H9 (cell line): ENCODE measurements at regions not wholly inside any gene's neighbourhood (a gene's known extent, or its start where the extent isn't known, plus 50 kb on each side); places are given as distances from the start of the nearest gene placed in this dataset.

Source experiments
- DNase-seq: peaks from one replicate; pipeline ENCODE4 v3.0.0-alpha.2; 2017
- H2AFZ ChIP-seq: one replicate; pipeline ENCODE4 v1.6.1; 2013; ENCODE audit warnings: mild to moderate bottlenecking, low read length, control low read depth, moderate library complexity
- H2AK5ac ChIP-seq: 2 replicates; pipeline ENCODE4 v1.6.1; 2013; ENCODE audit warnings: low read length, control low read depth, mixed read lengths; ENCODE audit not compliant: insufficient read length
- H2BK120ac ChIP-seq: one replicate; pipeline ENCODE4 v1.6.1; 2013; ENCODE audit warnings: low read depth, mild to moderate bottlenecking, low read length, control low read depth, inconsistent platforms; ENCODE audit not compliant: poor library complexity, severe bottlenecking
- H2BK12ac ChIP-seq: 2 replicates; pipeline ENCODE4 v1.6.1; 2013; ENCODE audit warnings: low read length, control low read depth, mixed read lengths, low read depth; ENCODE audit not compliant: insufficient read length
- H2BK15ac ChIP-seq: 2 replicates; pipeline ENCODE4 v1.6.1; 2013; ENCODE audit warnings: low read depth, low read length, control low read depth
- H2BK20ac ChIP-seq: one replicate; pipeline ENCODE4 v1.6.1; 2013; ENCODE audit warnings: low read depth, mild to moderate bottlenecking, low read length, control low read depth, inconsistent platforms; ENCODE audit not compliant: poor library complexity, severe bottlenecking
- H2BK5ac ChIP-seq: 2 replicates; pipeline ENCODE4 v1.6.1; 2013; ENCODE audit warnings: low read length, control low read depth, mixed read lengths; ENCODE audit not compliant: insufficient read length
- H3K14ac ChIP-seq: 2 replicates; pipeline ENCODE4 v1.6.1; 2013; ENCODE audit warnings: low read length, control low read depth; ENCODE audit not compliant: insufficient read depth
- H3K18ac ChIP-seq: 2 replicates; pipeline ENCODE4 v1.6.1; 2013; ENCODE audit warnings: low read depth, mild to moderate bottlenecking, mixed read lengths, low read length, control low read depth; ENCODE audit not compliant: insufficient read length
- H3K23ac ChIP-seq: 2 replicates; pipeline ENCODE4 v1.6.1; 2013; ENCODE audit warnings: low read length, control low read depth, mixed read lengths, low read depth; ENCODE audit not compliant: insufficient read length
- H3K23me2 ChIP-seq: 2 replicates; pipeline ENCODE4 v1.6.1; 2013; ENCODE audit warnings: low read depth, mild to moderate bottlenecking, mixed read lengths, low read length, control low read depth; ENCODE audit not compliant: insufficient read length, poor library complexity, severe bottlenecking
- H3K27ac ChIP-seq: 2 replicates; pipeline ENCODE4 v1.5.1; 2013; ENCODE audit warnings: low read length, control low read depth, mixed read lengths, low read depth; ENCODE audit not compliant: insufficient read length
- H3K27me3 ChIP-seq: 2 replicates; pipeline ENCODE4 v1.6.1; 2013; ENCODE audit warnings: low read length, control low read depth, inconsistent platforms; ENCODE audit not compliant: insufficient read depth
- H3K4ac ChIP-seq: 2 replicates; pipeline ENCODE4 v1.6.1; 2013; ENCODE audit warnings: low read depth, mild to moderate bottlenecking, control low read depth, inconsistent platforms, low read length, moderate library complexity
- H3K4me1 ChIP-seq: 2 replicates; pipeline ENCODE4 v1.6.1; 2013; ENCODE audit warnings: low read length, control low read depth, inconsistent platforms; ENCODE audit not compliant: insufficient read depth
- H3K4me2 ChIP-seq: 2 replicates; pipeline ENCODE4 v1.6.1; 2013; ENCODE audit warnings: low read length, control low read depth, mixed read lengths; ENCODE audit not compliant: insufficient read length, insufficient read depth
- H3K56ac ChIP-seq: 2 replicates; pipeline ENCODE4 v1.6.1; 2013; ENCODE audit warnings: low read depth, mild to moderate bottlenecking, mixed read lengths, low read length, control low read depth; ENCODE audit not compliant: insufficient read length
- H3K79me1 ChIP-seq: 2 replicates; pipeline ENCODE4 v1.6.1; 2013; ENCODE audit warnings: low read depth, mild to moderate bottlenecking, moderate library complexity, low read length, control low read depth, inconsistent platforms; ENCODE audit not compliant: insufficient read depth, poor library complexity, severe bottlenecking
- H3K79me2 ChIP-seq: 2 replicates; pipeline ENCODE4 v1.6.1; 2013; ENCODE audit warnings: low read length, control low read depth, inconsistent platforms; ENCODE audit not compliant: insufficient read depth
- H3K9ac ChIP-seq: 2 replicates; pipeline ENCODE4 v1.6.1; 2013; ENCODE audit warnings: low read length, control low read depth, mixed read lengths; ENCODE audit not compliant: insufficient read length; ENCODE audit errors: extremely low read depth
- H3K9me3 ChIP-seq: one replicate; pipeline ENCODE4 v1.6.1; 2013; ENCODE audit warnings: low read depth, low read length, inconsistent platforms; ENCODE audit not compliant: control insufficient read depth
- H3T11ph ChIP-seq: one replicate; pipeline ENCODE4 v1.6.1; 2013; ENCODE audit warnings: mild to moderate bottlenecking, low read length, control low read depth, inconsistent platforms
- H4K20me1 ChIP-seq: one replicate; pipeline ENCODE4 v1.6.1; 2013; ENCODE audit not compliant: control insufficient read depth, insufficient read length, insufficient read depth
- H4K5ac ChIP-seq: 2 replicates; pipeline ENCODE4 v1.6.1; 2013; ENCODE audit warnings: low read depth, mild to moderate bottlenecking, mixed read lengths, low read length, control low read depth; ENCODE audit not compliant: insufficient read length
- H4K8ac ChIP-seq: replicated peaks from 2 replicates; pipeline ENCODE4 v1.6.1; 2013; ENCODE audit warnings: low read length, control low read depth, mixed read lengths, low read depth; ENCODE audit not compliant: insufficient read length
- H4K91ac ChIP-seq: 2 replicates; pipeline ENCODE4 v1.6.1; 2013; ENCODE audit warnings: low read depth, mild to moderate bottlenecking, moderate library complexity, mixed read lengths, low read length, control low read depth; ENCODE audit not compliant: insufficient read length
- H3K27ac Mint-ChIP-seq, 3 experiments: 2 replicates in 2 of 3; 3 replicates in 1 of 3; pipeline ENCODE4 v1.8.0; 2020 to 2021; ENCODE audit warnings: mixed read lengths in 3 of 3, mild to moderate bottlenecking in 1 of 3, moderate library complexity in 1 of 3
- H3K27me3 Mint-ChIP-seq: 2 replicates; pipeline ENCODE4 v1.8.0; 2021; ENCODE audit warnings: low read depth, mild to moderate bottlenecking, moderate library complexity, mixed read lengths
- H3K36me3 Mint-ChIP-seq, 3 experiments: 2 replicates in 2 of 3; 3 replicates in 1 of 3; pipeline ENCODE4 v1.8.0; 2020 to 2021; ENCODE audit warnings: low read depth in 3 of 3, mixed read lengths in 3 of 3; ENCODE audit not compliant: insufficient read depth in 1 of 3
- H3K4me1 Mint-ChIP-seq, 2 experiments: 2 replicates each; pipeline ENCODE4 v1.8.0; 2020; ENCODE audit warnings: mixed read lengths in 2 of 2
- H3K4me3 Mint-ChIP-seq, 2 experiments: 2 replicates in 1 of 2; 3 replicates in 1 of 2; pipeline ENCODE4 v1.8.0; 2020 to 2021; ENCODE audit warnings: mild to moderate bottlenecking in 2 of 2, mixed read lengths in 2 of 2, moderate library complexity in 1 of 2
- H3K9me3 Mint-ChIP-seq, 2 experiments: 2 replicates in 1 of 2; 3 replicates in 1 of 2; pipeline ENCODE4 v1.8.0; 2020; ENCODE audit warnings: mild to moderate bottlenecking in 2 of 2, mixed read lengths in 2 of 2, moderate library complexity in 1 of 2
- CTCF ChIP-seq: fragments of 200-600 bp; sonication (generic); conservative IDR thresholded peaks from 3 replicates; pipeline ENCODE4 v1.8.0; 2021; ENCODE audit warnings: antibody characterized with exemption, mild to moderate bottlenecking
- WGBS: extraction: QIAGEN DNeasy Blood & Tissue Kit; methylation state at CpG from one replicate; pipeline ENCODE4 v1.1.7; 2013; ENCODE audit warnings: missing lambda C conversion rate, low lambda C conversion rate, mixed read lengths; ENCODE audit not compliant: insufficient read length; ENCODE audit errors: extremely low coverage; 5-methylcytosine and 5-hydroxymethylcytosine counted together

DNA sequence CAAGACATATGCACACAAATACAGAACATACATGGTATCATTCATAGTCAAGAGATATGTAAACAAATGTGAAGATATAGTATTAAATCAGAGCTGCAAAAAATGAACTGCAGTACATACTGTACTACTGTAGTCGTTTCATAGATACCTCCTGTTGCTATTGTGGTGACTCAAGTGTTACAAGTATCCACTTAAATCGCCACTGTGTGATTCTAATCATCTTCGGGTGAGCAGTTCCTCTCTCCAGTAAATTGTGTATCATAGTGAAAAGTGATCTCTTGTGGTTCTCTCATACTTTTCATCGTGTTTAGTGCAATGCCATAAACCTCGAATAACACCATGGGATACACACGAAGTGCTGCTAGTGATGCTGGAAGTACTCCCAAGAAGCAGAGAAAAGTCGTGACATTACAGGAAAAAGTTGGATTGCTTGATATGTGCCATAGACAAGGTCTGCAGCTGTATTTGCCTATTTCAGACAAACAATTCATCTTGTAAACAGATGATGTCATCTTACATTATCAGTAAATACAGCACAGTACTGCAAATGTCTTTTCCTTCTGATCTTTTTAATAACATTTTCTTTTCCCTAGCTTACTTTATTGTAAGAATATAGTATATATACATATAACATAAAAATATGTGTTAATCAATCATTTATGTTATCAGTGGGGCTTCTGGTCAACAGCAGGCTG is 222.2 kb downstream of the BCL11A start:
- Histone ChIP-seq H2BK15ac (no peak overlapping the region), H3T11ph (no peak overlapping the region), H3K79me1 (no peaks in the 10 kb centered on the region), H3K9ac (no peak overlapping the region), H3K27ac (no peak overlapping the region), H3K4me2 (no peak overlapping the region), H2AK5ac (no peak overlapping the region), H3K14ac (no peak overlapping the region), H2BK20ac (no peak overlapping the region), H2BK120ac (no peak overlapping the region), H3K18ac (no peak overlapping the region), H2BK5ac (no peak overlapping the region), H2AFZ (no peak overlapping the region), H3K27me3 (no peaks in the 10 kb centered on the region), H4K20me1 (no peaks in the 10 kb centered on the region), H4K5ac (no peak overlapping the region), H3K4me1 (no peaks in the 10 kb centered on the region), H3K79me2 (no peaks in the 10 kb centered on the region), H3K9me3 (no peaks in the 10 kb centered on the region), H4K91ac (no peak overlapping the region), H4K8ac (no peak overlapping the region), H3K56ac (no peak overlapping the region), H3K4ac (no peak overlapping the region), H2BK12ac (no peak overlapping the region), H3K23me2 (no peaks in the 10 kb centered on the region), H3K23ac (no peak overlapping the region)
- WGBS = no CpG with 5 or more reads among the region's 7 CpGs
- no peak for TF ChIP-seq CTCF
- DNase-seq = no peak
- H3K27me3 Mint-ChIP-seq = no peaks in the 10 kb centered on the region; the same call in 1 of the 2 replicates
- no peak overlapping the region for H3K27ac Mint-ChIP-seq
- H3K9me3 Mint-ChIP-seq = peaks cover 0 to 2% of the 10 kb centered on the region in 2 experiments; a peak in 2 of 5 replicates
- peaks cover 0 to 2% of the 10 kb centered on the region in 2 experiments; a peak in 2 of 4 replicates for H3K4me1 Mint-ChIP-seq
- no peaks in the 10 kb centered on the region for H3K36me3 Mint-ChIP-seq
- H3K4me3 Mint-ChIP-seq = no peak overlapping the region
